HG03442 (cell line): ENCODE measurements at regions not wholly inside any gene's neighbourhood (a gene's known extent, or its start where the extent isn't known, plus 50 kb on each side); places are given as distances from the start of the nearest gene placed in this dataset.
"Not testable (repeated sequence)": the region's sequence is repeated elsewhere in the genome, so short reads cannot be mapped to it uniquely, and the experiment has no call there.

Source experiments
- ATAC-seq: cut with Tn5 transposase; IDR thresholded peaks from one replicate; pipeline ENCODE4 v1.9.1; 2021; ENCODE audit warnings: mild to moderate bottlenecking, moderate library complexity; ENCODE audit not compliant: unreplicated experiment

GRCh38 chr18:75862458-75862857 is 435.0 kb upstream of the SMIM21 start:
- no peak for ATAC-seq

- no peak for ATAC-seq
These were observed 432.7 kb upstream of the SMIM21 start for GRCh38 chr18:75860166-75860565.

- no peak for ATAC-seq
These were observed 432.0 kb upstream of the SMIM21 start for GRCh38 chr18:75859533-75859932.

GRCh38 chr18:75858754-75859153 is 431.3 kb upstream of the SMIM21 start:
- ATAC-seq: no peak

- ATAC-seq: no peak
These were observed 430.1 kb upstream of the SMIM21 start for GRCh38 chr18:75857558-75857957.

GRCh38 chr18:75854808-75855207 is 427.3 kb upstream of the SMIM21 start:
- no peak for ATAC-seq

- no peak for ATAC-seq
These were observed 426.7 kb upstream of the SMIM21 start for GRCh38 chr18:75854174-75854573.

- ATAC-seq: no peak
These were observed 418.8 kb upstream of the SMIM21 start for GRCh38 chr18:75846321-75846720.

GRCh38 chr18:75845413-75845812 is 417.9 kb upstream of the SMIM21 start:
- no peak for ATAC-seq

GRCh38 chr18:75844146-75844545 is 416.6 kb upstream of the SMIM21 start:
- no peak for ATAC-seq

GRCh38 chr18:75840131-75840530 is 412.6 kb upstream of the SMIM21 start:
- no peak for ATAC-seq

- ATAC-seq: not testable (repeated sequence)
These were observed 412.2 kb upstream of the SMIM21 start for GRCh38 chr18:75839686-75840085.

- ATAC-seq: no peak
These were observed 411.5 kb upstream of the SMIM21 start for GRCh38 chr18:75839041-75839440.

GRCh38 chr18:75837316-75837715 is 409.8 kb upstream of the SMIM21 start:
- ATAC-seq: no peak

- ATAC-seq: no peak
These were observed 409.0 kb upstream of the SMIM21 start for GRCh38 chr18:75836516-75836915.

- no peak for ATAC-seq
These were observed 404.5 kb upstream of the SMIM21 start for GRCh38 chr18:75831960-75832359.

- no peak for ATAC-seq
These were observed 403.3 kb upstream of the SMIM21 start for GRCh38 chr18:75830828-75831227.

GRCh38 chr18:75829091-75829490 is 401.6 kb upstream of the SMIM21 start:
- ATAC-seq: no peak

GRCh38 chr18:75828379-75828778 is 400.9 kb upstream of the SMIM21 start:
- ATAC-seq: no peak

- no peak for ATAC-seq
These were observed 400.3 kb upstream of the SMIM21 start for GRCh38 chr18:75827751-75828287.

- no peak for ATAC-seq
These were observed 397.2 kb upstream of the SMIM21 start for GRCh38 chr18:75824661-75825060.

GRCh38 chr18:75823471-75823870 is 396.0 kb upstream of the SMIM21 start:
- ATAC-seq: no peak

GRCh38 chr18:75818383-75818782 is 390.9 kb upstream of the SMIM21 start:
- no peak for ATAC-seq

- no peak for ATAC-seq
These were observed 388.3 kb upstream of the SMIM21 start for GRCh38 chr18:75815767-75816166.
